WTC11 (cell line): ENCODE measurements at regions not wholly inside any gene's neighbourhood (a gene's known extent, or its start where the extent isn't known, plus 50 kb on each side); places are given as distances from the start of the nearest gene placed in this dataset.

Experiments
- ATAC-seq: fragments of 200-7000 bp; cut with Tn5 transposase; 2 replicates; pipeline ENCODE4 v1.10.0; 2021; ENCODE audit warnings: mild to moderate bottlenecking, moderate library complexity
- CTCF ChIA-PET: fragments of 300-600 bp; sonication (Branson Sonifier 250); formaldehyde crosslinking; loops from one replicate; lab custom pipeline; 2021; ENCODE audit warnings: antibody characterized with exemption; lab: Charles Lee
- POLR2A ChIA-PET: fragments of 350-600 bp; sonication (Branson Sonifier 250); formaldehyde crosslinking; loops from one replicate; lab custom pipeline; 2021; ENCODE audit warnings: antibody characterized with exemption; lab: Charles Lee
- DNase-seq: peaks from one replicate; pipeline ENCODE4 v3.0.0; 2021; ENCODE audit warnings: low spot score
- H3K27ac Mint-ChIP-seq: 2 replicates; pipeline ENCODE4 v1.8.0; 2021; ENCODE audit warnings: mixed read lengths
- H3K27me3 Mint-ChIP-seq: 2 replicates; pipeline ENCODE4 v1.8.0; 2021; ENCODE audit warnings: low read depth, mild to moderate bottlenecking, moderate library complexity, mixed read lengths
- H3K36me3 Mint-ChIP-seq: 2 replicates; pipeline ENCODE4 v1.8.0; 2021; ENCODE audit warnings: mixed read lengths
- H3K4me1 Mint-ChIP-seq: 2 replicates; pipeline ENCODE4 v1.8.0; 2022; ENCODE audit warnings: mixed read lengths
- H3K4me3 Mint-ChIP-seq: 2 replicates; pipeline ENCODE4 v1.8.0; 2021; ENCODE audit warnings: mild to moderate bottlenecking, moderate library complexity, mixed read lengths
- H3K9me3 Mint-ChIP-seq: 2 replicates; pipeline ENCODE4 v1.8.0; 2021; ENCODE audit warnings: mixed read lengths
- E2F4 ChIP-seq: sonication (generic); formaldehyde crosslinking; IDR thresholded peaks from 2 replicates; pipeline ENCODE4 v1.8.1; 2022; ENCODE audit warnings: low read depth, mild to moderate bottlenecking, moderate library complexity, missing genetic modification reagents, borderline replicate concordance
- ELF4 ChIP-seq: sonication (generic); formaldehyde crosslinking; IDR thresholded peaks from 2 replicates; pipeline ENCODE4 v1.8.1; 2022; ENCODE audit warnings: low read depth, mild to moderate bottlenecking, moderate library complexity, missing genetic modification reagents
- ESRRA ChIP-seq: sonication (generic); formaldehyde crosslinking; IDR thresholded peaks from 2 replicates; pipeline ENCODE4 v1.8.1; 2022; ENCODE audit warnings: mild to moderate bottlenecking, missing genetic modification reagents, borderline replicate concordance
- FOXK1 ChIP-seq: sonication (generic); formaldehyde crosslinking; IDR thresholded peaks from 2 replicates; pipeline ENCODE4 v1.8.0; 2022; ENCODE audit warnings: mild to moderate bottlenecking, moderate library complexity, missing genetic modification reagents
- FOXP1 ChIP-seq: sonication (generic); formaldehyde crosslinking; IDR thresholded peaks from 2 replicates; pipeline ENCODE4 v1.8.0; 2022; ENCODE audit warnings: missing genetic modification reagents, mild to moderate bottlenecking, moderate library complexity, borderline replicate concordance
- FOXP4 ChIP-seq: sonication (generic); formaldehyde crosslinking; IDR thresholded peaks from 2 replicates; pipeline ENCODE4 v1.8.0; 2022; ENCODE audit warnings: mild to moderate bottlenecking, missing genetic modification reagents
- GRHL2 ChIP-seq: fragments of 250-450 bp; sonication (Bioruptor Pico); IDR thresholded peaks from 2 replicates; pipeline ENCODE4 v1.8.0; 2022; ENCODE audit warnings: mild to moderate bottlenecking, moderate library complexity; ENCODE audit not compliant: insufficient replicate concordance, severe bottlenecking
- GTF2I ChIP-seq: fragments of 250-450 bp; sonication (Bioruptor Pico); conservative IDR thresholded peaks from 2 replicates; pipeline ENCODE4 v1.4.0; 2021; ENCODE audit warnings: mild to moderate bottlenecking
- JAZF1 ChIP-seq: fragments of 250-450 bp; sonication (Bioruptor Pico); IDR thresholded peaks from 2 replicates; pipeline ENCODE4 v1.9.0; 2021; ENCODE audit warnings: moderate library complexity, mild to moderate bottlenecking, inconsistent platforms
- MXD4 ChIP-seq: fragments of 250-450 bp; sonication (Bioruptor Pico); IDR thresholded peaks from 2 replicates; pipeline ENCODE4 v1.8.0; 2021; ENCODE audit warnings: mild to moderate bottlenecking, moderate library complexity, borderline replicate concordance
- NFE2L1 ChIP-seq: sonication (generic); formaldehyde crosslinking; IDR thresholded peaks from 2 replicates; pipeline ENCODE4 v1.8.1; 2023; ENCODE audit warnings: missing genetic modification reagents
- NFYB ChIP-seq: sonication (generic); formaldehyde crosslinking; conservative IDR thresholded peaks from 2 replicates; pipeline ENCODE4 v1.8.0; 2022; ENCODE audit warnings: low read depth, missing genetic modification reagents
- PRDM15 ChIP-seq: sonication (generic); formaldehyde crosslinking; IDR thresholded peaks from 2 replicates; pipeline ENCODE4 v1.8.0; 2022; ENCODE audit warnings: missing genetic modification reagents
- RELA ChIP-seq: sonication (generic); formaldehyde crosslinking; IDR thresholded peaks from 2 replicates; pipeline ENCODE4 v1.8.1; 2022; ENCODE audit warnings: missing genetic modification reagents, mild to moderate bottlenecking, borderline replicate concordance
- ZBTB21 ChIP-seq: sonication (generic); formaldehyde crosslinking; IDR thresholded peaks from 2 replicates; pipeline ENCODE4 v1.8.1; 2023; ENCODE audit warnings: mild to moderate bottlenecking, missing genetic modification reagents, borderline replicate concordance
- ZMAT4 ChIP-seq: fragments of 250-450 bp; sonication (Bioruptor Pico); IDR thresholded peaks from 2 replicates; pipeline ENCODE4 v1.9.0; 2021; ENCODE audit warnings: mild to moderate bottlenecking
- ZNF138 ChIP-seq: sonication (generic); formaldehyde crosslinking; conservative IDR thresholded peaks from 2 replicates; pipeline ENCODE4 v1.8.1; 2022; ENCODE audit warnings: mild to moderate bottlenecking, moderate library complexity, missing genetic modification reagents
- ZNF232 ChIP-seq: sonication (generic); formaldehyde crosslinking; IDR thresholded peaks from 2 replicates; pipeline ENCODE4 v1.8.0; 2022; ENCODE audit warnings: mild to moderate bottlenecking, missing genetic modification reagents
- ZNF281 ChIP-seq: sonication (generic); formaldehyde crosslinking; IDR thresholded peaks from 2 replicates; pipeline ENCODE4 v1.8.0; 2023; ENCODE audit warnings: mild to moderate bottlenecking, missing genetic modification reagents
- ZNF317 ChIP-seq: sonication (generic); formaldehyde crosslinking; IDR thresholded peaks from 2 replicates; pipeline ENCODE4 v1.8.1; 2023; ENCODE audit warnings: low read depth, mild to moderate bottlenecking, moderate library complexity, missing genetic modification reagents, borderline replicate concordance
- ZNF671 ChIP-seq: fragments of 250-450 bp; sonication (Bioruptor Pico); IDR thresholded peaks from 2 replicates; pipeline ENCODE4 v1.8.0; 2021; ENCODE audit warnings: mild to moderate bottlenecking

GRCh38 chr16:74094514-74094913, 202.1 kb upstream of the PSMD7 start:
- ChIA-PET CTCF (no interaction called here), POLR2A (no interaction called here)
- Mint-ChIP-seq H3K4me1 (peaks cover 27% of the 10 kb centered on the region), H3K9me3 (peaks cover 8% of the 10 kb centered on the region), H3K27ac (no peak overlapping the region), H3K36me3 (peaks cover 7% of the 10 kb centered on the region; the same call in 1 of the 2 replicates), H3K27me3 (no peaks in the 10 kb centered on the region), H3K4me3 (no peak overlapping the region)
- no peak for ATAC-seq
- DNase-seq: no peak
- TF ChIP-seq ZNF671: no peak
- TF ChIP-seq ZNF317 (CRISPR knock-in tag): no peak
- TF ChIP-seq ZBTB21 (CRISPR knock-in tag): no peak
- no peak for TF ChIP-seq ZNF138 (CRISPR knock-in tag)
- no peak for TF ChIP-seq ZNF232 (CRISPR knock-in tag)
- TF ChIP-seq GTF2I: no peak
- no peak for TF ChIP-seq NFE2L1 (CRISPR knock-in tag)

GRCh38 chr16:74092336-74092735, 204.3 kb upstream of the PSMD7 start:
- no peaks in the 10 kb centered on the region for H3K36me3 Mint-ChIP-seq
- no peak overlapping the region for H3K27ac Mint-ChIP-seq
- H3K4me3 Mint-ChIP-seq: no peak overlapping the region
- H3K4me1 Mint-ChIP-seq: peaks cover 11% of the 10 kb centered on the region
- ChIA-PET CTCF (interaction anchor here (1.1 kb wide), 1 partner anchor 15 kb away, joined by 4 read pairs; no protein-coding TSS in a partner anchor), POLR2A (no interaction called here)
- H3K9me3 Mint-ChIP-seq: 0 out of 2 replicates have a peak, but pooled peaks cover 3% of the 10 kb centered on the region
- no peaks in the 10 kb centered on the region for H3K27me3 Mint-ChIP-seq
- DNase-seq (no peak), ATAC-seq (no peak)
- TF ChIP-seq FOXK1 (CRISPR knock-in tag) (no peak), JAZF1 (CRISPR knock-in tag) (no peak), ZNF281 (no peak), RELA (no peak), E2F4 (CRISPR knock-in tag) (no peak), NFYB (CRISPR knock-in tag) (no peak), ZMAT4 (CRISPR knock-in tag) (no peak), GRHL2 (CRISPR knock-in tag) (no peak), MXD4 (no peak), ZNF317 (CRISPR knock-in tag) (no peak), PRDM15 (no peak), FOXP4 (CRISPR knock-in tag) (no peak), ESRRA (CRISPR knock-in tag) (no peak), ELF4 (CRISPR knock-in tag) (no peak), FOXP1 (CRISPR knock-in tag) (no peak)
